SK-N-SH (cell line): ENCODE measurements at regions not wholly inside any gene's neighbourhood (a gene's known extent, or its start where the extent isn't known, plus 50 kb on each side); places are given as distances from the start of the nearest gene placed in this dataset.

Source experiments
- CTCF ChIA-PET: fragments of 300-600, 350-600 bp; formaldehyde crosslinking; extraction: SDS; loops from one replicate; lab custom pipeline; 2021; lab: Yijun Ruan, JAX
- POLR2A ChIA-PET: fragments of 350-600 bp; sonication (Branson Sonifier 250); formaldehyde crosslinking; extraction: SDS; loops from one replicate; lab custom pipeline; 2020; ENCODE audit warnings: antibody characterized with exemption, inconsistent platforms; lab: Yijun Ruan, JAX
- DNase-seq: peaks from one replicate; pipeline ENCODE4 v3.0.0; 2012
- H2AFZ ChIP-seq: fragments of 200-600 bp; sonication (generic); 2 replicates; pipeline ENCODE4 v1.8.1; 2016; ENCODE audit warnings: antibody characterized with exemption, mild to moderate bottlenecking, low read depth
- H3F3A ChIP-seq: fragments of 200-600 bp; sonication (generic); replicated peaks from 2 replicates; pipeline ENCODE3; 2016; ENCODE audit warnings: antibody characterized with exemption, mild to moderate bottlenecking; ENCODE audit not compliant: insufficient read depth
- H3K27ac ChIP-seq, 2 experiments: fragments of 200-500 bp in 1 of 2; fragments of 200-600 bp in 1 of 2; sonication (Bioruptor generic) in 1 of 2; sonication (generic), shearing (Covaris generic) in 1 of 2; 2 replicates each; pipeline versions ENCODE4 v1.5.1 to v1.6.1; 2014 to 2016; ENCODE audit warnings: low read depth in 2 of 2, inconsistent platforms in 1 of 2, low read length in 1 of 2, mild to moderate bottlenecking in 1 of 2, mixed read lengths in 1 of 2
- H3K27me3 ChIP-seq: fragments of 200-600 bp; sonication (generic), shearing (Covaris generic); 2 replicates; pipeline ENCODE4 v1.6.1; 2016; ENCODE audit warnings: mixed run types; ENCODE audit not compliant: insufficient read depth
- H3K36me3 ChIP-seq, 2 experiments: fragments of 200-500 bp in 1 of 2; fragments of 200-600 bp in 1 of 2; sonication (Bioruptor generic) in 1 of 2; sonication (generic) in 1 of 2; replicated peaks in 1 of 2; 2 replicates each; pipeline versions ENCODE3 to v1.5.1; 2014 to 2016; ENCODE audit warnings: low read length in 1 of 2, mild to moderate bottlenecking in 1 of 2; ENCODE audit not compliant: insufficient read depth in 2 of 2, control insufficient read depth in 1 of 2
- H3K4me1 ChIP-seq, 2 experiments: fragments of 200-500 bp in 1 of 2; fragments of 200-600 bp in 1 of 2; sonication (Bioruptor generic) in 1 of 2; sonication (generic), shearing (Covaris generic) in 1 of 2; 2 replicates each; pipeline versions ENCODE4 v1.5.1 to v1.6.1; 2014 to 2016; ENCODE audit warnings: low read depth in 1 of 2, low read length in 1 of 2, mixed run types in 1 of 2; ENCODE audit not compliant: insufficient read depth in 2 of 2, control insufficient read depth in 1 of 2
- H3K4me2 ChIP-seq: fragments of 200-600 bp; sonication (generic), shearing (Covaris generic); 2 replicates; pipeline ENCODE4 v1.6.1; 2017; ENCODE audit warnings: mixed run types
- H3K4me3 ChIP-seq, 2 experiments: fragments of 200-500 bp in 1 of 2; fragments of 200-600 bp in 1 of 2; sonication (Bioruptor generic) in 1 of 2; sonication (generic), shearing (Covaris generic) in 1 of 2; 2 replicates each; pipeline versions ENCODE4 v1.5.1 to v1.8.1; 2014 to 2016; ENCODE audit warnings: low read depth in 2 of 2, inconsistent platforms in 1 of 2, low read length in 1 of 2, mild to moderate bottlenecking in 1 of 2, mixed read lengths in 1 of 2, moderate library complexity in 1 of 2
- H3K79me2 ChIP-seq: fragments of 200-600 bp; sonication (generic); 2 replicates; pipeline ENCODE4 v1.8.1; 2017; ENCODE audit warnings: mild to moderate bottlenecking; ENCODE audit not compliant: insufficient read depth
- H3K9ac ChIP-seq: fragments of 200-600 bp; sonication (generic); 2 replicates; pipeline ENCODE4 v1.6.1; 2017; ENCODE audit warnings: mixed run types
- H3K9me2 ChIP-seq: fragments of 200-600 bp; sonication (generic); 2 replicates; pipeline ENCODE4 v1.6.1; 2017; ENCODE audit warnings: mixed run types
- H3K9me3 ChIP-seq: fragments of 200-600 bp; sonication (generic); 2 replicates; pipeline ENCODE4 v1.6.1; 2017; ENCODE audit warnings: mixed run types, mild to moderate bottlenecking, moderate library complexity
- H4K20me1 ChIP-seq: fragments of 200-600 bp; sonication (generic); 2 replicates; pipeline ENCODE4 v1.6.1; 2017; ENCODE audit warnings: mild to moderate bottlenecking, mixed run types; ENCODE audit not compliant: insufficient read depth
- CTCF ChIP-seq: fragments of 200-600 bp; sonication (generic); IDR thresholded peaks from 2 replicates; pipeline ENCODE4 v1.6.1; 2017; ENCODE audit warnings: antibody characterized with exemption, mild to moderate bottlenecking, moderate library complexity
- ELF1 ChIP-seq: IDR thresholded peaks from 2 replicates; pipeline ENCODE4 v1.4.0; 2012
- EZH2phosphoT487 ChIP-seq: fragments of 200-600 bp; sonication (generic); IDR thresholded peaks from 2 replicates; pipeline ENCODE4 v1.6.1; 2017; ENCODE audit warnings: low read depth, mixed run types, mild to moderate bottlenecking, antibody characterized with exemption, moderate library complexity, borderline replicate concordance
- FOXJ3 ChIP-seq: sonication (generic); formaldehyde crosslinking; IDR thresholded peaks from 2 replicates; pipeline ENCODE4 v1.5.1; 2020; ENCODE audit warnings: mild to moderate bottlenecking, missing genetic modification reagents
- FOXM1 ChIP-seq: IDR thresholded peaks from 2 replicates; pipeline ENCODE4 v1.4.0; 2012; ENCODE audit warnings: low read depth, mild to moderate bottlenecking
- GATA2 ChIP-seq: sonication (generic); formaldehyde crosslinking; IDR thresholded peaks from 2 replicates; pipeline ENCODE4 v1.5.0; 2020; ENCODE audit warnings: mild to moderate bottlenecking, missing genetic modification reagents
- IRF3 ChIP-seq: fragments of 150-350 bp; IDR thresholded peaks from 2 replicates; pipeline ENCODE4 v1.6.1; 2016; ENCODE audit warnings: mild to moderate bottlenecking, low read depth, low read length
- JUND ChIP-seq: IDR thresholded peaks from 2 replicates; pipeline ENCODE4 v1.4.0; 2012
- MEF2A ChIP-seq: IDR thresholded peaks from 2 replicates; pipeline ENCODE4 v1.4.0; 2012; ENCODE audit warnings: low read depth, borderline replicate concordance
- MXI1 ChIP-seq: IDR thresholded peaks from 2 replicates; pipeline ENCODE4 v1.6.1; 2012; ENCODE audit warnings: mild to moderate bottlenecking, low read depth, low read length, improper control_type of control experiment
- NFIC ChIP-seq: IDR thresholded peaks from 2 replicates; pipeline ENCODE4 v1.4.0; 2012; ENCODE audit warnings: borderline replicate concordance
- PBX3 ChIP-seq: IDR thresholded peaks from 2 replicates; pipeline ENCODE4; 2012
- RAD21 ChIP-seq: IDR thresholded peaks from 2 replicates; pipeline ENCODE4 v1.6.1; 2012; ENCODE audit warnings: mild to moderate bottlenecking, low read length
- RCOR1 ChIP-seq: fragments of 150-350 bp; IDR thresholded peaks from 2 replicates; pipeline ENCODE4 v1.6.1; 2017; ENCODE audit warnings: antibody characterized with exemption, low read length
- RXRA ChIP-seq: IDR thresholded peaks from 2 replicates; pipeline ENCODE4 v1.4.0; 2012; ENCODE audit warnings: low read depth, mild to moderate bottlenecking, borderline replicate concordance
- SIN3A ChIP-seq: IDR thresholded peaks from 2 replicates; pipeline ENCODE4 v1.6.1; 2012; ENCODE audit warnings: low read depth, mild to moderate bottlenecking, low read length, moderate library complexity, borderline replicate concordance
- TAF1 ChIP-seq: IDR thresholded peaks from 2 replicates; pipeline ENCODE4 v1.6.1; 2012; ENCODE audit warnings: low read depth, mild to moderate bottlenecking, low read length, moderate library complexity, borderline replicate concordance
- TCF12 ChIP-seq: IDR thresholded peaks from 2 replicates; pipeline ENCODE4 v1.4.0; 2012
- TEAD4 ChIP-seq: IDR thresholded peaks from 2 replicates; pipeline ENCODE4 v1.4.0; 2012; ENCODE audit warnings: mild to moderate bottlenecking, borderline replicate concordance; ENCODE audit not compliant: insufficient read depth
- USF2 ChIP-seq: fragments of 150-350 bp; IDR thresholded peaks from 2 replicates; pipeline ENCODE4 v1.6.1; 2017; ENCODE audit warnings: antibody characterized with exemption, low read length, low read depth, borderline replicate concordance
- YY1 ChIP-seq: IDR thresholded peaks from 2 replicates; pipeline ENCODE4 v1.4.0; 2012; ENCODE audit warnings: low read depth, mild to moderate bottlenecking
- ZBTB33 ChIP-seq: IDR thresholded peaks from 2 replicates; pipeline ENCODE4 v1.4.0; 2012; ENCODE audit warnings: low read depth, borderline replicate concordance
- WGBS: methylation state at CpG from one replicate; pipeline ENCODE4 v1.1.6; 2017; ENCODE audit warnings: low lambda C conversion rate; 5-methylcytosine and 5-hydroxymethylcytosine counted together

- Histone ChIP-seq H3K4me2 (no peak overlapping the region), H3K4me3 (no peak overlapping the region), H2AFZ (no peak overlapping the region), H4K20me1 (no peaks in the 10 kb centered on the region), H3K9me2 (no peaks in the 10 kb centered on the region), H3K27me3 (no peaks in the 10 kb centered on the region), H3K79me2 (no peaks in the 10 kb centered on the region), H3F3A (no peaks in the 10 kb centered on the region), H3K27ac (no peak overlapping the region), H3K4me1 (no peaks in the 10 kb centered on the region), H3K9me3 (no peaks in the 10 kb centered on the region), H3K9ac (no peak overlapping the region), H3K36me3 (no peaks in the 10 kb centered on the region)
- no peak for TF ChIP-seq RCOR1
- TF ChIP-seq USF2: no peak
- TF ChIP-seq FOXJ3 (CRISPR knock-in tag): no peak
- TF ChIP-seq IRF3: no peak
- TF ChIP-seq ELF1: no peak
- no peak for TF ChIP-seq MXI1
- no peak for TF ChIP-seq GATA2 (CRISPR knock-in tag)
- TF ChIP-seq TEAD4: no peak
- no peak for TF ChIP-seq SIN3A
- no peak for TF ChIP-seq YY1
- no peak for TF ChIP-seq NFIC
- no peak for TF ChIP-seq RXRA
- TF ChIP-seq ZBTB33: no peak
- no peak for TF ChIP-seq TCF12
- no peak for TF ChIP-seq TAF1
- no peak for TF ChIP-seq FOXM1
- ChIA-PET CTCF (no interaction called here), POLR2A (no interaction called here)
- no peak for DNase-seq
- WGBS: 45% methylated on average over 2 of the region's 2 CpGs
These were observed 145.7 kb upstream of the SRD5A2 start for GRCh38 chr2:31726457-31726856.

GRCh38 chr2:31725444-31725843 lies 144.7 kb upstream of the SRD5A2 start:
- no peaks in the 10 kb centered on the region for H3K9me2 ChIP-seq
- no peak overlapping the region for H3K4me2 ChIP-seq
- no peaks in the 10 kb centered on the region for H3F3A ChIP-seq
- H3K79me2 ChIP-seq: no peaks in the 10 kb centered on the region
- DNase-seq: no peak
- H3K4me1 ChIP-seq: no peaks in the 10 kb centered on the region
- no peaks in the 10 kb centered on the region for H3K9me3 ChIP-seq
- H3K27ac ChIP-seq: no peak overlapping the region
- H3K4me3 ChIP-seq: no peak overlapping the region
- H3K27me3 ChIP-seq: no peaks in the 10 kb centered on the region
- POLR2A ChIA-PET: no interaction called here
- WGBS: 7% methylated on average over 3 of the region's 3 CpGs
- no peaks in the 10 kb centered on the region for H4K20me1 ChIP-seq
- no peak overlapping the region for H3K9ac ChIP-seq
- H3K36me3 ChIP-seq: no peaks in the 10 kb centered on the region
- no peak overlapping the region for H2AFZ ChIP-seq
- CTCF ChIA-PET: no interaction called here
- TF ChIP-seq TAF1: no peak
- no peak for TF ChIP-seq RAD21
- no peak for TF ChIP-seq RXRA
- no peak for TF ChIP-seq JUND
- TF ChIP-seq PBX3: no peak
- no peak for TF ChIP-seq MEF2A
- no peak for TF ChIP-seq FOXM1
- no peak for TF ChIP-seq IRF3
- no peak for TF ChIP-seq CTCF
- TF ChIP-seq EZH2phosphoT487: no peak
- TF ChIP-seq ELF1: no peak
